Endothelial cell of umbilical vein (primary cell): ENCODE measurements at regions not wholly inside any gene's neighbourhood (a gene's known extent, or its start where the extent isn't known, plus 50 kb on each side); places are given as distances from the start of the nearest gene placed in this dataset.

Experiments used
- BruUV-seq: library from RNA; stranded (reverse); fragments of 400-500 nt; replicated peaks from 2 replicates; lab custom pipeline; 2021; lab: Mats Ljungman, UMichigan
- CTCF ChIA-PET: fragments of 300-600, 350-600 bp; sonication (Branson Sonifier 250); formaldehyde crosslinking; loops from one replicate; lab custom pipeline; 2021; ENCODE audit warnings: antibody characterized with exemption, inconsistent platforms; lab: Charles Lee
- POLR2A ChIA-PET: fragments of 300-600, 350-600 bp; sonication (Branson Sonifier 250); formaldehyde crosslinking; loops from one replicate; lab custom pipeline; 2021; ENCODE audit warnings: antibody characterized with exemption, inconsistent platforms; lab: Charles Lee
- DNase-seq: peaks from one replicate; pipeline ENCODE4 v3.0.0-alpha.2; 2011; ENCODE audit warnings: low read depth, low spot score
- FAIRE-seq: peaks from 2 replicates; lab custom pipeline; 2011; peaks lifted over from hg19 to GRCh38; lab: Jason Lieb, UNC
- H2AFZ ChIP-seq: 2 replicates; pipeline ENCODE4 v1.6.0; 2012; ENCODE audit warnings: low read depth, low read length, control low read depth, inconsistent platforms
- H3K27ac ChIP-seq: 2 replicates; pipeline ENCODE4 v1.5.1; 2011; ENCODE audit warnings: low read depth, mild to moderate bottlenecking, control low read depth, low read length, moderate library complexity; ENCODE audit not compliant: insufficient read depth
- H3K27me3 ChIP-seq, 2 experiments: 2 replicates each; pipeline versions ENCODE4 v1.6.0 to v1.6.1; 2011; ENCODE audit warnings: low read length in 2 of 2, mixed read lengths in 1 of 2; ENCODE audit not compliant: control insufficient read depth in 2 of 2, insufficient read depth in 2 of 2
- H3K36me3 ChIP-seq, 2 experiments: 2 replicates in 1 of 2; 3 replicates in 1 of 2; pipeline ENCODE4 v1.5.1; 2011; ENCODE audit warnings: low read length in 2 of 2, mild to moderate bottlenecking in 1 of 2, moderate library complexity in 1 of 2; ENCODE audit not compliant: control insufficient read depth in 2 of 2, insufficient read depth in 2 of 2; ENCODE audit errors: extremely low read depth in 1 of 2
- H3K4me1 ChIP-seq: 3 replicates; pipeline ENCODE4 v1.5.1; 2011; ENCODE audit warnings: mild to moderate bottlenecking, low read length; ENCODE audit not compliant: control insufficient read depth, insufficient read depth; ENCODE audit errors: extremely low read depth
- H3K4me2 ChIP-seq: 2 replicates; pipeline ENCODE4 v1.6.1; 2011; ENCODE audit warnings: low read length, control low read depth, mixed read lengths; ENCODE audit not compliant: insufficient read depth
- H3K4me3 ChIP-seq, 3 experiments: fragments of 200-600 bp in 1 of 3; sonication (generic), shearing (Covaris generic) in 1 of 3; replicated peaks in 1 of 3; 2 replicates each; pipeline ENCODE4 v1.5.1; 2011 to 2016; ENCODE audit warnings: control low read depth in 3 of 3, low read length in 3 of 3, mild to moderate bottlenecking in 2 of 3, inconsistent platforms in 1 of 3, low read depth in 1 of 3, moderate library complexity in 1 of 3; ENCODE audit not compliant: insufficient read depth in 1 of 3
- H3K79me2 ChIP-seq: 2 replicates; pipeline ENCODE4 v1.6.0; 2012; ENCODE audit warnings: low read length, inconsistent platforms; ENCODE audit not compliant: control insufficient read depth, insufficient read depth
- H3K9ac ChIP-seq: replicated peaks from 2 replicates; pipeline ENCODE3; 2011; ENCODE audit warnings: low read length, control low read depth; ENCODE audit not compliant: insufficient read depth; ENCODE audit errors: extremely low read depth
- H3K9me1 ChIP-seq: replicated peaks from 3 replicates; pipeline ENCODE4 v1.6.0; 2011; ENCODE audit warnings: mild to moderate bottlenecking, low read length; ENCODE audit not compliant: control insufficient read depth, insufficient read depth; ENCODE audit errors: extremely low read depth
- H3K9me3 ChIP-seq: replicated peaks from 2 replicates; pipeline ENCODE4 v1.5.1; 2012; ENCODE audit warnings: low read length, inconsistent platforms; ENCODE audit not compliant: control insufficient read depth, insufficient read depth
- H4K20me1 ChIP-seq: replicated peaks from 2 replicates; pipeline ENCODE3; 2011; ENCODE audit warnings: mild to moderate bottlenecking, low read length; ENCODE audit not compliant: control insufficient read depth, insufficient read depth; ENCODE audit errors: extremely low read depth
- EZH2 ChIP-seq: IDR thresholded peaks from 2 replicates; pipeline ENCODE4 v1.6.1; 2012; ENCODE audit warnings: borderline replicate concordance, low read depth, mild to moderate bottlenecking, moderate library complexity, low read length, inconsistent platforms; ENCODE audit not compliant: severe bottlenecking
- FOS ChIP-seq: IDR thresholded peaks from 2 replicates; pipeline ENCODE4 v1.6.1; 2011; ENCODE audit warnings: mild to moderate bottlenecking, low read length, moderate library complexity, borderline replicate concordance; ENCODE audit not compliant: insufficient read depth
- GATA2 ChIP-seq: IDR thresholded peaks from 2 replicates; pipeline ENCODE4 v1.7.0; 2011; ENCODE audit warnings: low read depth, mild to moderate bottlenecking, moderate library complexity, mixed read lengths, low read length; ENCODE audit not compliant: insufficient read length, insufficient read depth
- JUN ChIP-seq: IDR thresholded peaks from 2 replicates; pipeline ENCODE4 v1.6.1; 2011; ENCODE audit warnings: borderline replicate concordance, low read depth; ENCODE audit not compliant: insufficient read length, insufficient read depth
- MAX ChIP-seq: IDR thresholded peaks from 2 replicates; pipeline ENCODE4 v1.6.1; 2011; ENCODE audit not compliant: insufficient read depth, insufficient read length
- MYC ChIP-seq: IDR thresholded peaks from one replicate; pipeline ENCODE4 v1.6.1; 2011; ENCODE audit warnings: mild to moderate bottlenecking, low read depth, low read length
- POLR2A ChIP-seq: IDR thresholded peaks from 2 replicates; pipeline ENCODE4 v1.6.1; 2012; ENCODE audit warnings: low read depth, mild to moderate bottlenecking, control low read depth, low read length
- POLR2AphosphoS5 ChIP-seq: IDR thresholded peaks from 2 replicates; pipeline ENCODE4 v1.6.1; 2012; ENCODE audit warnings: low read depth, mild to moderate bottlenecking, control low read depth, low read length, moderate library complexity; ENCODE audit not compliant: insufficient read depth
- dilution Hi-C: fragments of 300-500 bp; cut with MboI; formaldehyde crosslinking; loops from one replicate; pipeline ENCODE4 v1.15.0; 2019; ENCODE audit warnings: low sequenced_read_pairs; ENCODE audit not compliant: extremely low pct_ligation_motif_present
- intact Hi-C: fragments of 100-400 bp; cut with micrococcal nuclease; formaldehyde crosslinking; loops from one replicate; pipeline ENCODE4 v1.10.0; 2022
- TF ChIP-seq, protein P1 (sequence below), 2 donors: IDR thresholded peaks; 1 replicate in 1 of 2; 2 replicates in 1 of 2; pipeline ENCODE4 v1.5.1; 2011; ENCODE audit warnings: low read length in 2 of 2, mild to moderate bottlenecking in 2 of 2, moderate library complexity in 2 of 2, control low read depth in 1 of 2, inconsistent platforms in 1 of 2, low read depth in 1 of 2; ENCODE audit not compliant: insufficient read depth in 1 of 2; ENCODE audit errors: extremely low read depth in 1 of 2

GRCh38 chr5:100432741-100433140, 102.4 kb upstream of the FAM174A start:
- Histone ChIP-seq H3K4me2 (no peak overlapping the region), H3K9me1 (no peaks in the 10 kb centered on the region), H3K36me3 (no peaks in the 10 kb centered on the region), H3K4me3 (no peak overlapping the region), H2AFZ (no peak overlapping the region), H3K79me2 (no peaks in the 10 kb centered on the region), H3K27ac (no peak overlapping the region), H3K4me1 (no peaks in the 10 kb centered on the region), H3K9ac (no peak overlapping the region), H3K9me3 (no peaks in the 10 kb centered on the region), H4K20me1 (no peaks in the 10 kb centered on the region), H3K27me3 (no peaks in the 10 kb centered on the region)
- TF ChIP-seq MAX (no peak), EZH2 (no peak), GATA2 (no peak), POLR2A (no peak), POLR2AphosphoS5 (no peak), MYC (no peak), JUN (no peak), FOS (no peak)
- TF ChIP-seq, protein P1, sequence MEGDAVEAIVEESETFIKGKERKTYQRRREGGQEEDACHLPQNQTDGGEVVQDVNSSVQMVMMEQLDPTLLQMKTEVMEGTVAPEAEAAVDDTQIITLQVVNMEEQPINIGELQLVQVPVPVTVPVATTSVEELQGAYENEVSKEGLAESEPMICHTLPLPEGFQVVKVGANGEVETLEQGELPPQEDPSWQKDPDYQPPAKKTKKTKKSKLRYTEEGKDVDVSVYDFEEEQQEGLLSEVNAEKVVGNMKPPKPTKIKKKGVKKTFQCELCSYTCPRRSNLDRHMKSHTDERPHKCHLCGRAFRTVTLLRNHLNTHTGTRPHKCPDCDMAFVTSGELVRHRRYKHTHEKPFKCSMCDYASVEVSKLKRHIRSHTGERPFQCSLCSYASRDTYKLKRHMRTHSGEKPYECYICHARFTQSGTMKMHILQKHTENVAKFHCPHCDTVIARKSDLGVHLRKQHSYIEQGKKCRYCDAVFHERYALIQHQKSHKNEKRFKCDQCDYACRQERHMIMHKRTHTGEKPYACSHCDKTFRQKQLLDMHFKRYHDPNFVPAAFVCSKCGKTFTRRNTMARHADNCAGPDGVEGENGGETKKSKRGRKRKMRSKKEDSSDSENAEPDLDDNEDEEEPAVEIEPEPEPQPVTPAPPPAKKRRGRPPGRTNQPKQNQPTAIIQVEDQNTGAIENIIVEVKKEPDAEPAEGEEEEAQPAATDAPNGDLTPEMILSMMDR (IDR thresholded peaks at IDR 0.05; ENCODE audit: extremely low read depth in 1 of 2, insufficient read depth in 1 of 2, low read depth in 1 of 2, low read length in 2 of 2), result no peak
- DNase-seq (no peak), FAIRE-seq (no peak)
- dilution Hi-C loops, result no loop called here
- intact Hi-C loops, result loop anchor here (5.0 kb wide), 1 partner anchor 190 kb away; no protein-coding TSS in a partner anchor
- CTCF ChIA-PET, result interaction anchor here (0.7 to 1.6 kb wide), 3 partner anchors 32 to 1328 kb away, joined by 3 to 5 read pairs (median 4); no protein-coding TSS in a partner anchor
- no TSS peak for BruUV-seq
- POLR2A ChIA-PET, result no interaction called here
